Body of pancreas (tissue), 4 donors: ENCODE measurements at regions not wholly inside any gene's neighbourhood (a gene's known extent, or its start where the extent isn't known, plus 50 kb on each side); places are given as distances from the start of the nearest gene placed in this dataset.
"Not testable (repeated sequence)": the region's sequence is repeated elsewhere in the genome, so short reads cannot be mapped to it uniquely, and the experiment has no call there.

Experiments used
- ATAC-seq: fragments of 150-250 bp; one replicate; pipeline ENCODE4 v1.9.1; 2016
- DNase-seq, 4 donors: peaks; one replicate each; pipeline ENCODE4 v3.0.0-alpha.2; 2019
- H3K27ac ChIP-seq, 4 donors: fragments of 200-600 bp; sonication (generic); 1 replicate in 3 of 4; 2 replicates in 1 of 4; pipeline versions ENCODE4 v1.5.1 to v1.6.1; 2016 to 2019; ENCODE audit warnings: mild to moderate bottlenecking in 1 of 4, mixed read lengths in 1 of 4, moderate library complexity in 1 of 4
- H3K27me3 ChIP-seq, 2 donors: fragments of 200-600 bp; sonication (generic); one replicate each; pipeline ENCODE4 v1.6.0; 2016; ENCODE audit warnings: mild to moderate bottlenecking in 1 of 2
- H3K36me3 ChIP-seq, 2 donors: fragments of 200-600 bp; sonication (generic); replicated peaks in 1 of 2; 2 replicates each; pipeline ENCODE4 v1.5.1; 2016; ENCODE audit warnings: low read depth in 2 of 2; ENCODE audit not compliant: insufficient read depth in 1 of 2
- H3K4me1 ChIP-seq: fragments of 200-600 bp; sonication (generic); one replicate; pipeline ENCODE4 v1.6.0; 2016
- H3K4me3 ChIP-seq, 2 donors: fragments of 200-600 bp; sonication (generic); 1 replicate in 1 of 2; 2 replicates in 1 of 2; pipeline ENCODE4 v1.5.1; 2016 to 2019
- H3K9me3 ChIP-seq, 3 donors: fragments of 200-600 bp; sonication (generic); 1 replicate in 2 of 3; 2 replicates in 1 of 3; pipeline ENCODE4 v1.5.1; 2016
- CTCF ChIP-seq, 7 experiments: fragments of 450-650 bp in 4 of 7; fragments of 200-600 bp in 3 of 7; sonication (generic) in 3 of 7; IDR thresholded peaks; one replicate each; pipeline ENCODE4 v1.5.1; 2016 to 2019; ENCODE audit warnings: antibody characterized with exemption in 7 of 7
- POLR2A ChIP-seq, 3 donors: fragments of 450-650 bp; IDR thresholded peaks; one replicate each; pipeline ENCODE4 v1.6.1; 2016; ENCODE audit warnings: antibody characterized with exemption in 3 of 3, mild to moderate bottlenecking in 2 of 3
- WGBS, 2 donors: methylation state at CpG; one replicate each; pipeline ENCODE4 v1.1.5; 2017; 5-methylcytosine and 5-hydroxymethylcytosine counted together
- intact Hi-C: fragments of 100-400 bp; cut with DNase I; formaldehyde crosslinking; loops from one replicate; pipeline ENCODE4 v1.15.1; 2023

- DNase-seq = no peak
- Histone ChIP-seq H3K27ac (no peak overlapping the region), H3K9me3 (no peaks in the 10 kb centered on the region), H3K4me1 (no peaks in the 10 kb centered on the region), H3K4me3 (no peak overlapping the region), H3K27me3 (no peaks in the 10 kb centered on the region), H3K36me3 (no peaks in the 10 kb centered on the region)
- intact Hi-C loops = no loop called here
- 73 to 75% methylated on average over 3 of the region's 3 CpGs for WGBS, 2 donors
- TF ChIP-seq CTCF (IDR thresholded peaks at IDR 0.05) = no peak
- TF ChIP-seq POLR2A (IDR thresholded peaks at IDR 0.05) = no peak
- ATAC-seq = no peak
These were observed 1304.4 kb upstream of the ACVR2A start for GRCh38 chr2:146540271-146540932.

- H3K4me3 ChIP-seq, H3K9me3 ChIP-seq, H3K4me1 ChIP-seq, H3K27me3 ChIP-seq, DNase-seq, ATAC-seq, H3K36me3 ChIP-seq, H3K27ac ChIP-seq, intact Hi-C loops: not testable (repeated sequence)
- WGBS, 2 donors = 84 to 86% methylated on average over 5 of the region's 5 CpGs
These were observed 1305.1 kb upstream of the ACVR2A start for GRCh38 chr2:146539739-146540138.

- H3K27me3 ChIP-seq = no peaks in the 10 kb centered on the region
- no peak overlapping the region for H3K27ac ChIP-seq
- no peaks in the 10 kb centered on the region for H3K4me1 ChIP-seq
- H3K4me3 ChIP-seq = no peak overlapping the region
- ATAC-seq (no peak), DNase-seq (no peak)
- TF ChIP-seq CTCF (IDR thresholded peaks at IDR 0.05) = no peak
- no peaks in the 10 kb centered on the region for H3K36me3 ChIP-seq
- H3K9me3 ChIP-seq = no peaks in the 10 kb centered on the region
- intact Hi-C loops = no loop called here
- WGBS, 2 donors = 90 to 100% methylated on average over 2 of the region's 2 CpGs
These were observed 1307.4 kb upstream of the ACVR2A start for GRCh38 chr2:146537477-146537876.

- DNase-seq (no peak), ATAC-seq (no peak)
- Histone ChIP-seq H3K9me3 (no peaks in the 10 kb centered on the region), H3K4me3 (no peak overlapping the region), H3K27me3 (no peaks in the 10 kb centered on the region), H3K27ac (no peak overlapping the region), H3K36me3 (no peaks in the 10 kb centered on the region), H3K4me1 (no peaks in the 10 kb centered on the region)
- TF ChIP-seq CTCF (IDR thresholded peaks at IDR 0.05) (no peak), POLR2A (IDR thresholded peaks at IDR 0.05) (no peak)
- intact Hi-C loops = no loop called here
- WGBS, 2 donors = 56 to 60% methylated on average over 3 of the region's 3 CpGs
These were observed 1312.2 kb upstream of the ACVR2A start for GRCh38 chr2:146532509-146533147.

- Histone ChIP-seq H3K9me3 (no peaks in the 10 kb centered on the region), H3K27ac (no peak overlapping the region), H3K36me3 (no peaks in the 10 kb centered on the region), H3K4me3 (no peak overlapping the region), H3K4me1 (no peaks in the 10 kb centered on the region), H3K27me3 (no peaks in the 10 kb centered on the region)
- 62 to 65% methylated on average over 3 of the region's 3 CpGs for WGBS, 2 donors
- DNase-seq = no peak
- ATAC-seq = no peak
- intact Hi-C loops = no loop called here
- TF ChIP-seq CTCF (IDR thresholded peaks at IDR 0.05) (no peak), POLR2A (IDR thresholded peaks at IDR 0.05) (no peak)
These were observed 1312.8 kb upstream of the ACVR2A start for GRCh38 chr2:146532009-146532408.
